Stimulated activated effector memory CD8-positive, alpha-beta T cell treated with anti-CD3 and anti-CD28 coated beads, Interleukin-12 subunit alpha, Interleukin-12 subunit beta, amount 100 ng/mL, for 72 hours (primary cell): ENCODE measurements at regions not wholly inside any gene's neighbourhood (a gene's known extent, or its start where the extent isn't known, plus 50 kb on each side); places are given as distances from the start of the nearest gene placed in this dataset.
"Not testable (repeated sequence)": the region's sequence is repeated elsewhere in the genome, so short reads cannot be mapped to it uniquely, and the experiment has no call there.

ENCODE experiments used
- ATAC-seq: fragments of 150-1000 bp; cut with Tn5 transposase; 2 replicates; pipeline ENCODE4 v1.10.0; 2021
- DNase-seq, 2 donors: peaks; one replicate each; pipeline ENCODE4 v3.0.0; 2021 to 2022; ENCODE audit warnings: low spot score in 2 of 2
- H3K27ac Mint-ChIP-seq: one replicate; pipeline ENCODE4 v1.8.0; 2022; ENCODE audit warnings: mild to moderate bottlenecking, mixed read lengths
- H3K36me3 Mint-ChIP-seq: one replicate; pipeline ENCODE4 v1.8.0; 2022; ENCODE audit warnings: mild to moderate bottlenecking, mixed read lengths
- H3K4me1 Mint-ChIP-seq: one replicate; pipeline ENCODE4 v1.8.0; 2022; ENCODE audit warnings: mixed read lengths
- H3K4me3 Mint-ChIP-seq: one replicate; pipeline ENCODE4 v1.8.0; 2022; ENCODE audit warnings: mild to moderate bottlenecking, mixed read lengths
- H3K9me3 Mint-ChIP-seq: one replicate; pipeline ENCODE4 v1.8.0; 2022; ENCODE audit warnings: mixed read lengths

DNA sequence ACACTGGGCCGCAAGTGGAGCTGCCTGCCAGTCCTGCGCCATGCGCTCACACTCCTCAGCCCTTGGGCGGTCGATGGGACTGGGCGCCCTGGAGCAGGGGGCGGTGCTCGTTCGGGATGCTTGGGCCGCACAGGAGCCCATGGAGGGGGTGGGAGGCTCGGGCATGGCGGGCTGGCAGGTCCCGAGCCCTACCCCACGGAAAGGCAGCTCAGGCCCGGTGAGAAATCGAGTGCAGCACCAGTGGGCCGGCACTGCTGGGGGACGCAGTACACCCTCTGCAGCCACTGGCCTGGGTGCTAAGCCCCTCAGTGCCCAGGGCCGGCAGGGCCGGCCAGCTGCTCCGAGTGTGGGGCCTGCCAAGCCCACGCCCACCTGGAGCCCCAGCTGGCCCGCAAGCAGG is 328.7 kb upstream of the LRRC4C start:
- no peak overlapping the region for H3K4me3 Mint-ChIP-seq

DNA sequence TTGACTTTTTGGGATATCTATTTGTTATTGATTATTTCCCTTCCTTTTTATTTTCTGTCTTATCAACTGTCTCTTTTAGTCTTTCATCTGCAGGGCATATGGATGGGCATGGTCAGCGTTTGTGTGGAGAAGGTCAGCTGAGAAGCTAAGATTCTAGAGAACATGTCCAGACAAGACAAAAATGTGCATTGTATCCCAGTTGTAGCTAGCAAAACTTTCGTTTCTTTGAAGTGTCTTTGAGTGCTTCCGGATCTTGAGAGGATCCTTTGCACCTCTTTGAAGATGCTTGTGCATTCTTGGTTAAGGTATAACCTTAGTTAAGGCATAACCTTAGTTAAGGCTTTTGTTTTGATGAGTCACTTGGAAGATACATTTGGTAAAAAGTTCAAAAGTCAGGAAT is 329.9 kb upstream of the LRRC4C start:
- no peaks in the 10 kb centered on the region for H3K36me3 Mint-ChIP-seq
- ATAC-seq = no peak
- H3K9me3 Mint-ChIP-seq = peaks cover 14% of the 10 kb centered on the region
- H3K4me1 Mint-ChIP-seq = no peaks in the 10 kb centered on the region
- no peak overlapping the region for H3K27ac Mint-ChIP-seq
- no peak for DNase-seq
- H3K4me3 Mint-ChIP-seq = no peak overlapping the region

More for the DNA sequence above, 328.7 kb upstream of the LRRC4C start:
- ATAC-seq (no peak), DNase-seq (no peak)
- no peaks in the 10 kb centered on the region for H3K4me1 Mint-ChIP-seq
- peaks cover 17% of the 10 kb centered on the region for H3K9me3 Mint-ChIP-seq
- H3K36me3 Mint-ChIP-seq = no peaks in the 10 kb centered on the region
- no peak overlapping the region for H3K27ac Mint-ChIP-seq

DNA sequence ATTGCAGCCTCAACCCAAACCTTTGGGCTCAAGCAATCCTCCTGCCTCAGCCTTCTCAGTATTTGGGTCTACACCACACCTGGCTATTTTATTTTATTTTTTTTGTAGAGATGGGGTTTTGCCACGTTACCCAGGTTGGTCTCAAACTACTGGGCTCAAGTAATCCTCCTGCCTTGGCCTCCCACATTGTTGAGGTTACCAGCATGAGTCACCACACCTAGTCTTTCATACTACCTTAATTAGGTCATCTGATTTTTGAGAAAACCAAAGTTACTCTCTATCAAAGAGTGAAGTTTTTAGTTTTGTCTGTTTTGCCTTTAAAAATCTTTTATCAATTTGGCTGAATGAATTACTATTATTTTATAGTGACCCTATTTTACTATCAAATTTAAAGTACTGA is 335.6 kb upstream of the LRRC4C start:
- Mint-ChIP-seq H3K9me3 (peaks cover 9% of the 10 kb centered on the region), H3K36me3 (no peaks in the 10 kb centered on the region), H3K4me3 (no peak overlapping the region), H3K27ac (no peak overlapping the region), H3K4me1 (no peaks in the 10 kb centered on the region)
- DNase-seq (no peak), ATAC-seq (no peak)

DNA sequence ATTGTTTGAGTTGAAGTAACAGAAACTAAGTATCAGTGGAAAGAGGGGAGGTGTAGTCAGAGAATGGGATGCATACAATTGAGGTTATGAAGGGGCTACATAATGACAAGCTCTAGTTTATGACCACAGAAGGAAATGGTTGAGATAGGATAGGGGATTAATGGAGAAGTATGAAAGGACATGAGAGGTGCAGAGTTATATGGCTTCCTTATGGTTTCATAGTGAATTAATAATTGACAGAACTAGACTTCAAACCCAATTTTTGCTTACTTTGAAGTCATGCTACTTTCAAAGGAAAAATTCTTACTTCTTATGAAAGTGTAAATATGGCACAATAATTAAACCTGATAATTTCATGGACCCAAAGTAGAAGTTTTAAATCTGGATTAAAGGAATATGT is 340.3 kb upstream of the LRRC4C start:
- H3K9me3 Mint-ChIP-seq = peaks cover 17% of the 10 kb centered on the region
- H3K27ac Mint-ChIP-seq = no peak overlapping the region
- H3K4me3 Mint-ChIP-seq = no peak overlapping the region
- DNase-seq (no peak), ATAC-seq (no peak)
- no peaks in the 10 kb centered on the region for H3K36me3 Mint-ChIP-seq
- no peaks in the 10 kb centered on the region for H3K4me1 Mint-ChIP-seq

DNA sequence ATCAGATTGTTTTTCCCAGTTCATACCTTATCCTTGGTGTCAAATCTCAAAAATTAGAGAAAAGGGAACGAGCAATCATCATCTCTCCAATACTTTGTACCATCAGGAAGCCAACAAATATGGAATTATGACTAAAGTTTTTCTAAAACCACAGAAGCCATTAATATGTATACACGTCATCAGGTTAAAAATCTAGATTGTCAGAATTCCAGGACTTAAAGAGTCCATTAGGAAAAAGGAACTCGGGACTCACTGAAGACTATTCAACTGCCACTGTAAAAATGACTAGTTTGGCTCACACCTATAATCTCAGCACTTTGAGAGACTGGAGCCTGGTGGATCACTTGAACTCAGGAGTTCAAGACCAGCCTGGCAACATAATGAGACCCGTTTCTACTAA is 344.4 kb upstream of the LRRC4C start:
- H3K4me1 Mint-ChIP-seq = no peaks in the 10 kb centered on the region
- no peak overlapping the region for H3K4me3 Mint-ChIP-seq
- H3K9me3 Mint-ChIP-seq = peaks cover 17% of the 10 kb centered on the region
- no peaks in the 10 kb centered on the region for H3K36me3 Mint-ChIP-seq
- ATAC-seq (no peak), DNase-seq (no peak)
- H3K27ac Mint-ChIP-seq = no peak overlapping the region

DNA sequence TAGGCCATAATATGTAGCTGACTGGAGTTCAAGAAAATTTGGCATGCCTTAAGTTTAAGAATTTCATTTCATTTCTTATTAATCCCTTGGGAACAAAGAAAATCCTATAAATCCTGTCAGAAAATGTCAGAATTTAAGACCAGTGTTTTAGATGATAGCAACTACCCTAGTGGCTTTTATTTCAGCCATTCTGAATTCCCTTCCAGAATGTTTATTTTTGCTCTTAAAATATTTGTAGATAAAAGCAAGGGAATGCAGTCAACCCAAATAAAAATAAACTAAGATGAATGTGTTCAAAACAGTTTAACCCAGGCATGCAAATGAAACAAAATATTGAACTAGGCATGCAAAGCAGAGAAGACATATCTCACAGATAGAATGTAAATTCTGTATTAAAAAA is 356.9 kb upstream of the LRRC4C start:
- Mint-ChIP-seq H3K4me1 (no peaks in the 10 kb centered on the region), H3K4me3 (no peak overlapping the region), H3K27ac (no peak overlapping the region), H3K36me3 (no peaks in the 10 kb centered on the region), H3K9me3 (peaks cover 12% of the 10 kb centered on the region)
- no peak for DNase-seq
- ATAC-seq = no peak

DNA sequence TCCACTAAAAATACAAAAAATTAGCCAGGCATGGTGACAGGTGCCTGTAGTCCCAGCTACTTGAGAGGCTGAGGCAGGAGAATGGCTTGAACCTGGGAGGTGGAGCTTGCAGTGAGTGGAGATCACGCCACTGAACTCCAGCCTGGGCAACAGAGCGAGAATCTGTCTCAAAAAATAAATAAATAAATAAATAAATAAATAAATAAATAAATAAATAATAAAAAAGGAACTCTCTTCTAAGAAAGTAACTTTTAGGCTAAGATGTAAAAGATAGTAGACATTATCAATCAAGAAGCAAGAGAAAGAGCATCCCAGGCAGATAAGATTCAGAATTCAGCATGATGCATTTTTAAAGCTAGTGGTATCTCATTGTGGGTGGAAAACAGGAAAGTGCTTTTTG is 364.8 kb upstream of the LRRC4C start:
- not testable (repeated sequence) for H3K27ac Mint-ChIP-seq, H3K36me3 Mint-ChIP-seq, H3K4me1 Mint-ChIP-seq, DNase-seq, H3K4me3 Mint-ChIP-seq, ATAC-seq
- peaks cover 11% of the 10 kb centered on the region for H3K9me3 Mint-ChIP-seq

DNA sequence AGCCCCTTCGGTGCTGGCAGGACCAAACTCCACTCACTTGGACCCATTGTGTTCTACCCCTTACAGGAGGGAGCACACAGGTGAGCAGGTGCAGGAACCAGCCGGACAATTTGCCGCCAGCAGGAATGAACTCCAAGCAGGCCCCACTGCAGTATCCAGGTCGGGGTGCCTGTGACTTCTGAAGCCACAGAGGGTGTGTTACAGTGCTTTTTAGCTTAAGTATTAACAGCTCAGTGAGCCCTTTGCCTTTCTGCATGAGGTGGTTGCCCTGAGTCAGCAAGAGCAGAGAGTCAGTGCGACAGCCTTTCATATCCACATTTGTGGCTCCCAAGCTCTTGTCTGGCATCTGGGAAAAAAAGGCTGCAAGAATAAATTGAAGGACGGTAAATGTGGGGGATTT is 366.6 kb upstream of the LRRC4C start:
- Mint-ChIP-seq H3K9me3 (peaks cover 17% of the 10 kb centered on the region), H3K4me3 (no peak overlapping the region), H3K4me1 (no peaks in the 10 kb centered on the region), H3K27ac (no peak overlapping the region), H3K36me3 (no peaks in the 10 kb centered on the region)
- ATAC-seq (no peak), DNase-seq (no peak)

DNA sequence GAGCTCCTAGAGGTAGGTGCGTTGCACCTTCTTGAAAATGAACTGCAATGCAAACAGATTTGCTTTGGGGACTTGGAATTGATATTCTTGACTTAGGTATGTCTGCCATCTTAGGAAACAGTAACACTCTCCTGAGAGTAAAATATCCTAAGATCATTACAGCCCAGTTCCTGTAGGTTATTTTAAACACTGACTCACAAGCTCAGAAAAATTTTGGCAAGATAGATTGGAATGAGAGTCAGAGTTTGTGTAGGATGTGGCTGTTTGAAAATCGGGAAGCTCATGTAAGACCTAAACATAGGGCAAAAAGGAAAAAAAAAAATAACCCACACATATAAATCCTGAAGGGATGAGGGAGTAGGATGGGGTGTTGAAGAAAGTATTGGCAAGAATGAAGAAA is 377.0 kb upstream of the LRRC4C start:
- Mint-ChIP-seq H3K9me3 (peaks cover 14% of the 10 kb centered on the region), H3K4me3 (no peak overlapping the region), H3K4me1 (no peaks in the 10 kb centered on the region), H3K27ac (no peak overlapping the region), H3K36me3 (no peaks in the 10 kb centered on the region)
- ATAC-seq (no peak), DNase-seq (no peak)

DNA sequence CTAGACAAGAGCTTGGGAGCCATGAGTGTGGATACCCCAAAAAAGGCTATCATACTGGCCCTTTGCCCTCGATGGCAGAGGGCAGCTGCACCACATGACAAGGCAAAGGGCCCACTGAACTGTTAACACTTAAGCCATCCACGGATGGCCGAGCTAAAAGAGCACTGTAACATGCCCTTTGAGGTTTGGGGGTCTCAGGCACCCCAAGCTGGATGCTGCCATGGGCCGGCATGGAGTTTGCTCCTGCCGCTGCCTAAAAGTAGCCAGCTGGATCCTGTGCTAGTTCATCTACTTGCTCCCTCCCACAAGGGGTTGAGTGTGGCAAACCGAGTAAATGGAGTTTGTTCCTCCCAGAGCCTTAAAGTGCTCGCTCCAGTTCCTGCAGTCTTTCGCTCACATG is 383.2 kb upstream of the LRRC4C start:
- no peaks in the 10 kb centered on the region for H3K4me1 Mint-ChIP-seq
- no peak overlapping the region for H3K4me3 Mint-ChIP-seq
- peaks cover 8% of the 10 kb centered on the region for H3K9me3 Mint-ChIP-seq
- no peaks in the 10 kb centered on the region for H3K36me3 Mint-ChIP-seq
- ATAC-seq (no peak), DNase-seq (no peak)
- H3K27ac Mint-ChIP-seq = no peak overlapping the region

DNA sequence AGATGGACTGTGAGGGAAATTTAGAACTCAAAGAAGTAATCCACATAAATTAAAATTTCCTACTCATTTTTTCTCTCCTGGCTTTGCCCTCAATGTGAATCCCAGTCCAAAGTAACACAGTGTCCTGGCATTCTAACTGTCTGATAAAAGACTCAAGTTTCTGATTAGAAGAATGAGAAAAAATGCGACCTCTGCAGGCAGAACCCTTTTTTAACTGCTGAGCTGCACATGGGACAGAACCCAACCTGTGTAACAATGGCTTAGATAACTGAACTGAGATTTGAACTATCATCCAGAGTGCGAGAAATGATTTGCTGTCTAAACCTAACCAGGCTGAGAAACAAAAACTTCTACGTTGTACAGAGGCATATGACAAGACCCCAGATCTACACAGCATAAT is 385.6 kb upstream of the LRRC4C start:
- Mint-ChIP-seq H3K9me3 (peaks cover 13% of the 10 kb centered on the region), H3K4me1 (no peaks in the 10 kb centered on the region), H3K4me3 (no peak overlapping the region), H3K36me3 (no peaks in the 10 kb centered on the region), H3K27ac (no peak overlapping the region)
- DNase-seq (no peak), ATAC-seq (no peak)

DNA sequence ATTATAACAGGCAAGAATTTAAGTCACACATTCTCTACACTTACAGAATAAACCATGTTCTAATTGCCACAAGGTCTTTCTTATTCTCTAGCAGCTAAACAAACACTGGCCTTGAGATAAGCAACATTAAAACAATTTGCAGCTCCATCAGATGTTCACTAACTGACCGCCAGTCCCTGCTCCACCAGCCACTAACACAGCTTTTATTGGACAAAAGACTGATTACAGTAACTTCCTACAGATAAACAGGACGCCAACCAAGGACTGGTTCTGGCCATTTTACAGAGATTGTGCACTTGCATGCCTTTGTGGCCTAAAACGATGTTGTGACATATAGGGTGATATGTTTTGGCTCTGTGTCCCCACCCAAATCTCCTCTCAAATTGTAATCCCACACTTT is 388.9 kb upstream of the LRRC4C start:
- ATAC-seq = no peak
- peaks cover 14% of the 10 kb centered on the region for H3K9me3 Mint-ChIP-seq
- no peaks in the 10 kb centered on the region for H3K36me3 Mint-ChIP-seq
- DNase-seq = no peak
- H3K4me3 Mint-ChIP-seq = no peak overlapping the region
- H3K4me1 Mint-ChIP-seq = no peaks in the 10 kb centered on the region
- H3K27ac Mint-ChIP-seq = no peak overlapping the region

DNA sequence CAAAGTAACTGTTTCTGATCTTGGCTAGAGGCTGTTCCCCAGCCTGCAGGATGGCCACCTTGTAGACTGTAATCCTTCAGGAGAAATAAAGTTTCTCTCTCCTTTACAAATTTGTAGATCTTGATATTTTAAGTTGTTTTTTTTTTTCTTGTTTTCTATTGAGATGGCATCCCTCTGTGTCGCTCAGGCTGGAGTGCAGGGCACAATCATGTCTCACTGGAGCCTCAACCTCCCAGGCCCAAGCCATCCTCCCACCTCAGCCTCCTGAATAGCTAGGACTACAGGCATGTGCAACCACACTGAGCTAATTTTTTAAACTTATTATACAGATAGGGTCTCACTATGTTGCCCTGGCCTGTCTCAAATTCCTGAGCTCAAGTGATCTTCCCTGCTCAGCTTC is 389.8 kb upstream of the LRRC4C start:
- H3K36me3 Mint-ChIP-seq = no peaks in the 10 kb centered on the region
- peaks cover 16% of the 10 kb centered on the region for H3K9me3 Mint-ChIP-seq
- DNase-seq = no peak
- no peaks in the 10 kb centered on the region for H3K4me1 Mint-ChIP-seq
- no peak overlapping the region for H3K27ac Mint-ChIP-seq
- ATAC-seq = no peak
- no peak overlapping the region for H3K4me3 Mint-ChIP-seq

DNA sequence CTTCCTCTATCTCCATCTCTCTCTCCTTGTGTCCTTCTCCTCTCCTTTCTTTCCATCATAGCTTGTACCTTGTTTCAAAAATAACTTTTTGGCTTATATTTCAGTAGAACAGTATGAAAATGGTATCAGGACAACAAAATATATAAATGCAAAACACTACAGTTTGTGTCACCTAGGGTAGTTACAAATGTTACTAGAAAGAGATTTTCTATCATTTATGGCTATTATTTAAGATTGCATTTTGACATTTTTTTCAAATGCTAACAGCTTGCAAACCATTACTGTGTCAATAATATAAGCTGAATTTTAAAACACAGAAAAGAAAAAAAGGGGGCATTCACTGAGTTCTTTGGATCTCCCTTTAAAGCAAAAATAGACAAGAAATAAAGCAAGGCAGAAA is 392.3 kb upstream of the LRRC4C start:
- no peak for ATAC-seq
- DNase-seq = no peak
- no peaks in the 10 kb centered on the region for H3K4me1 Mint-ChIP-seq
- H3K27ac Mint-ChIP-seq = no peak overlapping the region
- no peaks in the 10 kb centered on the region for H3K36me3 Mint-ChIP-seq
- H3K9me3 Mint-ChIP-seq = peaks cover 20% of the 10 kb centered on the region
- H3K4me3 Mint-ChIP-seq = no peak overlapping the region

DNA sequence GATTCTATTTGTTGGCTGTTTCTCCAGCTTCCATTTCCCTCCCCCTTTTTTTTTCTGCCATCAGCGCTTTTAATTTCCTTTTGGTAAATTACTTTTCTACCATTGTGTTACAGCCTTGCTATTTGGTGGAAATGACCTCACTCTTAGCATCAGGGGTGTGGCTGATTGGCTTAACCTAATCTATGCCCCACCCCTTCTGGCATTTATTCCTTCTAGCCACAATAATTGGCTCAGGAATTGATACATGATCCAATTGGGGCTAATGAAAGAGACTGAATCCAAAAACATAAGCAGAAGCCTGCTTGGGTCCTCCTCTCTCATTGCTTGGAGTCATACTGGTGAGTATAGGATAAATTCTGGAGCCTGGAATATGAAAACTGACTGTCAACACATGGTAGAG is 402.4 kb upstream of the LRRC4C start:
- peaks cover 15% of the 10 kb centered on the region for H3K9me3 Mint-ChIP-seq
- no peak overlapping the region for H3K4me3 Mint-ChIP-seq
- no peaks in the 10 kb centered on the region for H3K36me3 Mint-ChIP-seq
- ATAC-seq = no peak
- H3K27ac Mint-ChIP-seq = no peak overlapping the region
- no peak for DNase-seq
- H3K4me1 Mint-ChIP-seq = no peaks in the 10 kb centered on the region

DNA sequence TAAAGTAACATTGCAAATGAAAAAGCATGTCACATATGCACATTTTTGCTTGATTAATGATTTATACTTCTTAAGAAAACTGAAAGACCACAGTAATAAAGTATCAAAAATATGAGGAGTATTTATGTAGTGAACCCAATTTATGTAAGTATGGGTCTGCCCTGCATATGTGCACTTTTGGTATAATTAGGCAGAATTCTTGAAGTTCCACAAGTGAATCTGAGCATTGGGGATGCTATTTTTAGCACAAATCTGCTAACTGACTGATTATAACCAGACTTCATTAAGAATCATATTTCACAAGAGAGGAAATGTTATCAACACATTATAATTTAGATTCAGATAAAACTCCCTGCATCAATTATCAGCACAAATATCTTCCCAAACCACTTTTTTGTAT is 407.1 kb upstream of the LRRC4C start:
- DNase-seq = no peak
- Mint-ChIP-seq H3K36me3 (no peaks in the 10 kb centered on the region), H3K4me3 (no peak overlapping the region), H3K27ac (no peak overlapping the region), H3K4me1 (no peaks in the 10 kb centered on the region), H3K9me3 (peaks cover 4% of the 10 kb centered on the region)
- ATAC-seq = no peak

DNA sequence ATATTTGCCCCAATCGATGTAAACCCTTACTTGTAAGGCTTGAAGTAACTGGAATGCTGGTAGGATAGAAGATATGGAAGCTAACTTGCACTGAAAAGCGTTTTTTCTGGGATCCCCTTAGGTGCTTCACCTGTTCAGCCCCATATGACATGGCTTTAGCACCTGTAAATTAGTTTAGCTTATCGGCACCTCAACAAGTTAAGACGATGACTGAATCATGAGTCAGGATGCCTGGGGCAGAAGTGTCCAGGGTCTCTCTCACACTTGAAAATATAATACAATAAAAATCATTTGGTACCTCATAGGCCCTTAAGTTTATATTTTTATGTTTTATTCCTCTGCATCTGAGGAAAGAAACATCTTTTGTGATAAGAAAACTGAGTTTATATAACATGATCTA is 409.2 kb upstream of the LRRC4C start:
- ATAC-seq (no peak), DNase-seq (no peak)
- Mint-ChIP-seq H3K4me3 (no peak overlapping the region), H3K27ac (no peak overlapping the region), H3K36me3 (no peaks in the 10 kb centered on the region), H3K4me1 (no peaks in the 10 kb centered on the region), H3K9me3 (peaks cover 11% of the 10 kb centered on the region)
